GM18526 (cell line): ENCODE measurements at regions not wholly inside any gene's neighbourhood (a gene's known extent, or its start where the extent isn't known, plus 50 kb on each side); places are given as distances from the start of the nearest gene placed in this dataset.

Source experiments
- POLR2A ChIP-seq: IDR thresholded peaks from 3 replicates; pipeline ENCODE4 v1.6.1; 2011; ENCODE audit not compliant: insufficient read length; ENCODE audit errors: extremely low read depth

DNA sequence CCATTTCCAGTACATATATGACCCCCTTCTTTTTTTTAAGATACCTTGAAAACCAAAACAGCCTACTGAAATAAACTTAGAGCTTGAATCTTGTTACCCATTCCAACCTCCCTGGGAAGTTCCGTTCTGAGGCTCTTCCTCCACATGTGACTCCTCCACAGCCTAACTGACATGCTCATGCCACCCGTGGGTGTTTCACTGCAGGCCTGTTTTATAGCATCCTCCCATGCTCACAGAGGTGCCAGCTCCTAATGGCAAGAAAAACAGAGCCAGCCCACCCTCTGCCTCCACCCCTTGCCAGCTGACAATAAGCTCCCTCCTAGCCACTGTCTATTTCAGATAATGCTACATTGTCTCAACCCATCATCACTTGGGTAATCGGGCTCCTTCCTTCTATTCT is 97.6 kb upstream of the E2F8 start:
- TF ChIP-seq POLR2A, result no peak

DNA sequence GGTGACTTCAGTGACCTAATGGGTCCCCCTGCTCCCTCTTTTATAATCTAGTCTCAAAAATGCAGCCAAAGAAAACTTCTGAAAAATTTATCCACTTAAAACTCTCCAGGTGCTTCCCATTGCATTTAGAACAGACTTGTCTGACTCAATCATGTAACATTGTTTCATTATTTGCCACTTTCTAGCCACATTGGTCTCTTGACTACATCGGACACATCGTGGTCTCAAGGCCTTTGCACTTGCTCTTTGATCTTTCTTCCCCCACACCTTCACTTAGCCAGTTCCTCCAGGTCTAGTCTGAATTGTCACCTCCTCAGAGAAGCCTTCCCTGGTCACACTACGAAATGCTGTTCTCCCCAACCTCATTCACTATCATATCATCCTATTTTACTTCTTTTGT is 97.0 kb upstream of the E2F8 start:
- no peak for TF ChIP-seq POLR2A

GRCh38 chr11:19336331-19336730 is 95.6 kb upstream of the E2F8 start:
- TF ChIP-seq POLR2A, result no peak

- TF ChIP-seq POLR2A, result no peak
Observed at GRCh38 chr11:19332476-19332875, 91.7 kb upstream of the E2F8 start.

- no peak for TF ChIP-seq POLR2A
Observed at GRCh38 chr11:19330416-19330815, 89.7 kb upstream of the E2F8 start.

DNA sequence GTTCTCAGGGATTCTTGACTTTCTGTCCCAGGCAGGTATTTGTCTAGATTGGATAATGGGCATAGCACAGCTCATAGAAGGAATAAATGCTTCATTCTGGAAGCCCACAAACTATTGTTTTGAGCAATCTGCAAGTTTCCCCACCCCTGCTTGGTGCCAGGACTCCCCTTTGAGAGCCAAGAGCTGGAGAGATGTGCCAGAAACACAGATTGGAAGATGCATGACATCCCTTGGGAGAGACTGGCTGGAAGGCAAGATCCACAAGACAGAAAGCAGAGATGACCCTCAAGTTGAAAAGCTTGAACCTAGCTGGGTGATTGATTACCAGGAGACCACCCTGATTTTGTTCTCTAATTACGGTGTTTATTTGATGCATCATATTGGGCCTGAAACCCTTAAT is 89.2 kb upstream of the E2F8 start:
- no peak for TF ChIP-seq POLR2A

DNA sequence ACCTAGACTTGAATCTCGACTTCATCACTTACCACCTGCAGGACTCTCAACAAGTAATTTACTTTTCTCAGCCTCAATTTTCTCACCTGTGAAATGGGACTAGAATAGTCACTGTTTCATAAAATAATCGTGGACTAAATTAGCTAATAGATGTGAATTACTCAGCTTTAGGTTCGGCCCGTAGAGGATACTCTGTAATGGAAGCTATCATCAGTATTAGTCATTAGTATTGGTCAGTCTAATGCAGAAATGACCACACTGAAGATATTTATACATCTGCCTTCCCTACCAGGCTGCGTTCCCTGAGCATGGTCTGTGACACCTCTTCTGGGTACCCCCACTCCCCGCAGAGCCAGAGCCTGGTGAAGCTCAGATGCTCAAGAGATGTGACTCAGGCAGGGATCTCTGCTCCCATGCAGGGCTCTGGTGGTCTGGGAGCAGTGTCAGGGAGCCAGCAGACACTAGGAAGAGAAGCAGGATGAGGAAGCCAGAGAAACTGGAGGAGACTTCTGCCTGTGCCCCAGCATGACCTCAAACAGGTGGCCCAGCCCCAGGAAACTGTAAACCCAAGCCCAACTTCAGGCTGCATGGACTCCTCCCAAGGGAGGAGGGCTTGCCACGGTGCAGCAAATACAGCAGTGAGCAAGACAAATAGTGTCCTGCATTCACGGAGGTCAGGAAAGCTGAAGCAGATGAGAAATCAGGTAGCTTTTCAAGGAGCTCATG is 88.0 kb upstream of the E2F8 start:
- TF ChIP-seq POLR2A, result no peak

- no peak for TF ChIP-seq POLR2A
Observed at GRCh38 chr11:19327280-19327679, 86.5 kb upstream of the E2F8 start.

DNA sequence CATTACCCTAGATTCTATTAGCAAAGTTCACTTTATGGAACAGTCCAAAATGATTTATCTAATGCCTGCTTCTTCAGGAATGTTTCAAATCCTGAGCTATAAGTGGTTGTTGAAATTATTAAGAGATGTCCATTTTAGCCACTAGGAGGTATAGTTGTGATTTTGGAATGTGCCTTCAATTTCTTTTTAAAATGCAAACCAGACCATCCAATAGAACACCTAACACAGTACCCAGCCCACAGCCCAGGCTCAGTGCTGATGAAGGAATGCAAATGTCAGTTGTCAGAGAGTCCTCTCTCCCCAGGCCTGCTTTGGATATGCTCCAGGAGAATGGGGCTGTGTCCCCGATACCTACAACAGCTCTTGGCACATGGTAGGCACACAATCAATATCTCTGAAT is 85.8 kb upstream of the E2F8 start:
- TF ChIP-seq POLR2A, result no peak

- TF ChIP-seq POLR2A, result no peak
Observed at GRCh38 chr11:19323502-19323901, 82.8 kb upstream of the E2F8 start.

GRCh38 chr11:19321351-19321750 is 80.6 kb upstream of the E2F8 start:
- TF ChIP-seq POLR2A, result no peak

DNA sequence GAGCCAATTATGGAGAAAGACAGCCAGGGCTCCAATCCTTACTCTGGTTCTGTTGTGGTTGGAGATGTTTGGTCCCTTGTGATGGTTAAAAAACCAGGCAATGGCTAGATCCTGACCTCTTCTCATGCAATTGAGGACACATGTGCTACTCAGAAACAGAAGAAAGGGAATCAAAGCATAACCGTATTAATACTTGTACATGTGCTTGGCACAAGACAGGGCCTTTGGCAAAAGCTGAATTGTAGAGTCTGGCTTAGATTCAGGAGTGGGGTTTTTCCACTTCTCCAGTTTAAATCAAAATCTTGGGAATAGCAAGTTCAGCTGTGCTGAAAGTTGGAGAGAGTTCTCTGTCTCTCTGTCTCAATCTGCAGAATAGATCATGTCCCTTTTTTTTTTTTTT is 80.1 kb upstream of the E2F8 start:
- TF ChIP-seq POLR2A, result no peak

DNA sequence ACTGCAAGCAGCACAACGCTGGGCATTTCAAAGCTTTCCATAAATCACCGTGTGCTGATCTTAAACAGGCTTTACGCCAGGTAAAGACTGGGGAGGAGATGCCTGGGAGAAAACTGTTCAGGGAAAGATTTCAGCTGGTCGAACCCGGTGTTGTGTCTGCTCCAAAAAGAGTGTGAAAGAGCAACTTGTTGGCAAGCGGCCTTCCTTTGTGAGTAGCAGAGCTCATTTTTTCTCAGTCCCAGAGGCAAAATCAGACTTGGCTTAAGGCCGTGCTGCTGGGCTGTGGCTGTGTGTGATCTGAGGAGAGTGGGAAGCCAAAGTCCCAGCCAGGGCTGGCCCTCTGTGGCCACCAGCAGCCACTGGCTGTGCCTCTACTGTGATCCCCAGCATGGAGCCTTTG is 75.7 kb upstream of the E2F8 start:
- no peak for TF ChIP-seq POLR2A

- TF ChIP-seq POLR2A, result no peak
Observed at GRCh38 chr11:19315511-19315910, 74.8 kb upstream of the E2F8 start.

DNA sequence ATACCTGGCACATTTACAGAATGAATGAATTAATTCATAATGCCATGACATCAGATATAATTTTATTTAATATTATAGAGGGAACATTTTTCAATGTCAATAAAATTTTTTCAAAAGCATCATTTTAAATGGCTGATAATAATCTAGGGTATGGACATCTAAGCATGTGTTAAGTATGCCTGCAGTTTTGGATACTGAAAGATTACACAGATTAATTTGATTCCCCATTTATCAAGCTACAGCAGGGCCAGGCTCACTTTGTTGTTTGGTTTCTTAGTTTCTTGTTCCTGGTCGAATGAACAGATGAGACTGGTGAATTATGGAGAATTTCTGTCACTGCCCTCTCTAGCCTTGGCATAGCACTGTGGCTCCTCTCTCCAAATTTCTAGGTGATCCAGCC is 72.4 kb upstream of the E2F8 start:
- TF ChIP-seq POLR2A, result no peak

DNA sequence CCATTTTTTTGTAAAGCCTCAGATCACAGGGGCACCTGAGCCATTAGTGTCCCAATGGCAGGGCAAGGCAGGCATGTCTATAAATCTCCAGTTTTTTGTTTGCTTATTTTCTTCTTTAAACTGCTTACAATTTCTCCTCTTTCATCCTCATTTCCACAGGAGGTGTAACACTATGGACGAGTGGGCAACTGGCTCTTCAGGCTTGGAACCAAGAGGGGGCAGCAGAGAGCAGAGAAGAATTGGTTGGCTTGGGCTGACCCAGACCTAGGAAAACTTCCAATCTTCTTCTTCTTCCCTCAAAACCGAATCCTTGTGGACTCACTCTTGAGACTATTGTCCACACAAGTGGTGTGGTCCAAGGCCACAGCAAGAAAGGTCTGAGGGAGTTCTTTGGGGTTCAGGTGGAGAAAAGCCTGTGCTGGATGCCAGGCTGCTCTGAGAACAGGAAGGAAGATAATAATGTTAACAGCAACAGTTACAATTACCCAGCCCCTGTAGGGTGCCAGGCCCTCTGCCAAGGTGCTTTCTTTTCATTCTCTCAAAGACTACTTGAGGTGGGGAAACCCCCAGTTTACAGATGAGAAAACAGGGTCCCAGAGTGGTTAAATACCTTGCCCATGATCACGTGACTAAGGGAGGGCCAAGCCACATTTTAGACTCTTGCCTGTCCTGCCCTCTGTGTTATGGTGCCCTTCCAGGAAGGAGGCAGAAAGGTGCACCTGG is 70.7 kb upstream of the E2F8 start:
- TF ChIP-seq POLR2A, result no peak

GRCh38 chr11:19307498-19307897 is 66.8 kb upstream of the E2F8 start:
- TF ChIP-seq POLR2A, result no peak
